GM19240 (cell line): ENCODE measurements at regions not wholly inside any gene's neighbourhood (a gene's known extent, or its start where the extent isn't known, plus 50 kb on each side); places are given as distances from the start of the nearest gene placed in this dataset.

Experiments used
- DNase-seq: peaks from one replicate; pipeline ENCODE4 v3.0.0; 2011; ENCODE audit warnings: low spot score; ENCODE audit not compliant: insufficient read length

- no peak for DNase-seq
These were observed 188.9 kb downstream of the SH3BP4 start for GRCh38 chr2:235140801-235141081.

- DNase-seq = no peak
These were observed 189.8 kb downstream of the SH3BP4 start for GRCh38 chr2:235141411-235142128.

- DNase-seq = no peak
These were observed 190.8 kb downstream of the SH3BP4 start for GRCh38 chr2:235142601-235143000.

GRCh38 chr2:235143789-235144188 is 192.0 kb downstream of the SH3BP4 start:
- no peak for DNase-seq

GRCh38 chr2:235144291-235144690 is 192.5 kb downstream of the SH3BP4 start:
- no peak for DNase-seq

GRCh38 chr2:235146206-235146605 is 194.4 kb downstream of the SH3BP4 start:
- no peak for DNase-seq

GRCh38 chr2:235146871-235147565 is 195.2 kb downstream of the SH3BP4 start:
- DNase-seq = no peak

GRCh38 chr2:235148201-235149170 is 196.7 kb downstream of the SH3BP4 start:
- DNase-seq = no peak

- no peak for DNase-seq
These were observed 197.4 kb downstream of the SH3BP4 start for GRCh38 chr2:235149240-235149659.

GRCh38 chr2:235149736-235150135 is 197.9 kb downstream of the SH3BP4 start:
- DNase-seq = no peak

- no peak for DNase-seq
These were observed 199.3 kb downstream of the SH3BP4 start for GRCh38 chr2:235151152-235151551.

GRCh38 chr2:235155163-235155562 is 203.3 kb downstream of the SH3BP4 start:
- no peak for DNase-seq

- no peak for DNase-seq
These were observed 204.2 kb downstream of the SH3BP4 start for GRCh38 chr2:235156055-235156454.

- no peak for DNase-seq
These were observed 206.1 kb downstream of the SH3BP4 start for GRCh38 chr2:235157746-235158482.

- DNase-seq = no peak
These were observed 208.5 kb downstream of the SH3BP4 start for GRCh38 chr2:235160281-235160810.

- no peak for DNase-seq
These were observed 209.7 kb downstream of the SH3BP4 start for GRCh38 chr2:235161565-235161964.

- DNase-seq = no peak
These were observed 210.4 kb downstream of the SH3BP4 start for GRCh38 chr2:235162082-235162836.

GRCh38 chr2:235162837-235163197 is 211.0 kb downstream of the SH3BP4 start:
- DNase-seq = no peak

GRCh38 chr2:235165136-235165535 is 213.3 kb downstream of the SH3BP4 start:
- no peak for DNase-seq

GRCh38 chr2:235165631-235166030 is 213.8 kb downstream of the SH3BP4 start:
- no peak for DNase-seq
